ENCODE measurements at regions not wholly inside any gene's neighbourhood (a gene's known extent, or its start where the extent isn't known, plus 50 kb on each side); places are given as distances from the start of the nearest gene placed in this dataset.
A peak's percentile ranks its signal among the peaks of the same experiment; 100 is the strongest.

DNA sequence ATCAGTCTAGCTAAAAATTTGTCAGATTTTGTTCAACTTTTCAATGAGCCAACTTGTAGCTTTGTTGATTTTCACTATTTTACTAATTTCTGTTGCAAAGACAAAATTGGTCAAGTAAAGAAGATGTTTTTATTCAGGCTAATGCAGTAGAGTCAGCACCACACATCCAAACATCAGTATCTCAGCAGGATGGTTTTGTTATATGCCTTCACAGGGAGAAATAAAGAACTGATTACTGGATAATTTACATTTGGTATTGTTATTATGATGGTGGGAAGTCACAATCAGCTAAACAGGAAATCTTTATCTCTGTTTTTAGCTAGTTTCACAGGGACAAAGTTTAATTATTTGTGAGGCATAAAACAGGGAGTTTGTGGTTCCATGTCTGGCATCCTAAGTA is 713.4 kb downstream of the SLITRK5 start:
- H3K27ac ChIP-seq (ENCODE audit: low read length): no peak overlapping the region
- H3K79me2 ChIP-seq (ENCODE audit: low read length): no peaks in the 10 kb centered on the region
- no peak for TF ChIP-seq EZH2phosphoT487 (IDR thresholded peaks at IDR 0.05; ENCODE audit: low read depth)
- TF ChIP-seq, protein P1, sequence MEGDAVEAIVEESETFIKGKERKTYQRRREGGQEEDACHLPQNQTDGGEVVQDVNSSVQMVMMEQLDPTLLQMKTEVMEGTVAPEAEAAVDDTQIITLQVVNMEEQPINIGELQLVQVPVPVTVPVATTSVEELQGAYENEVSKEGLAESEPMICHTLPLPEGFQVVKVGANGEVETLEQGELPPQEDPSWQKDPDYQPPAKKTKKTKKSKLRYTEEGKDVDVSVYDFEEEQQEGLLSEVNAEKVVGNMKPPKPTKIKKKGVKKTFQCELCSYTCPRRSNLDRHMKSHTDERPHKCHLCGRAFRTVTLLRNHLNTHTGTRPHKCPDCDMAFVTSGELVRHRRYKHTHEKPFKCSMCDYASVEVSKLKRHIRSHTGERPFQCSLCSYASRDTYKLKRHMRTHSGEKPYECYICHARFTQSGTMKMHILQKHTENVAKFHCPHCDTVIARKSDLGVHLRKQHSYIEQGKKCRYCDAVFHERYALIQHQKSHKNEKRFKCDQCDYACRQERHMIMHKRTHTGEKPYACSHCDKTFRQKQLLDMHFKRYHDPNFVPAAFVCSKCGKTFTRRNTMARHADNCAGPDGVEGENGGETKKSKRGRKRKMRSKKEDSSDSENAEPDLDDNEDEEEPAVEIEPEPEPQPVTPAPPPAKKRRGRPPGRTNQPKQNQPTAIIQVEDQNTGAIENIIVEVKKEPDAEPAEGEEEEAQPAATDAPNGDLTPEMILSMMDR (IDR thresholded peaks at IDR 0.05; ENCODE audit: low read depth, low read length): no peak
- no peaks in the 10 kb centered on the region for H4K20me1 ChIP-seq (ENCODE audit: insufficient read depth, low read length)
- no peaks in the 10 kb centered on the region for H3K27me3 ChIP-seq (ENCODE audit: low read depth, low read length)
- H3K36me3 ChIP-seq (replicated peaks; ENCODE audit: low read depth, low read length): no peaks in the 10 kb centered on the region
- no peak overlapping the region for H2AFZ ChIP-seq (ENCODE audit: low read depth, low read length)
- no peak overlapping the region for H3K4me2 ChIP-seq (ENCODE audit: low read length)
- H3K9me3 ChIP-seq (ENCODE audit: insufficient read depth, low read length): no peaks in the 10 kb centered on the region
- no peak overlapping the region for H3K4me3 ChIP-seq (ENCODE audit: low read length)
- H3K4me1 ChIP-seq (ENCODE audit: low read length): no peaks in the 10 kb centered on the region
- H3K9ac ChIP-seq (ENCODE audit: low read length): no peak overlapping the region

DNA sequence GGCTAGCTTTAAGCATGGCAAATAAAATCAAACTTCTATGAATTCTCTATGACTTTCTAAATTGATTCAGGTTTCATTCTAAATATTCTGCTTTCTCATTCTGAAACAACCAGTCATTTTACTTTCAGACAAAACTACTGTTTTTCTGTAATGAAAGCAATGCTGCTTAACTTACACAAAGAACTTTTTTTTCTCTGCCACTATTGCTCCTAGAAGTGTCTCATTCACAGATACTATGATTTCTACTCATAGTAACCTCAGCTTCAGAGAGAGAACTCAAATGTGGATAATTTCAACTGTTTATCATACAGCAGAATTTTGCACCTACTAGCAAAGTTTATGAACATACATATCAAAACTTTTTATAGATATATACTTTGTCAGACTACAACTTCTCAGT is 724.6 kb downstream of the SLITRK5 start:
- no peaks in the 10 kb centered on the region for H3K9me3 ChIP-seq (ENCODE audit: insufficient read depth, low read length)
- peak overlapping the region; percentile 23 for H3K4me2 ChIP-seq (ENCODE audit: low read length)
- TF ChIP-seq, protein P1 (IDR thresholded peaks at IDR 0.05; ENCODE audit: low read depth, low read length): no peak
- TF ChIP-seq EZH2phosphoT487 (IDR thresholded peaks at IDR 0.05; ENCODE audit: low read depth): no peak
- H4K20me1 ChIP-seq (ENCODE audit: insufficient read depth, low read length): no peaks in the 10 kb centered on the region
- no peak overlapping the region for H3K9ac ChIP-seq (ENCODE audit: low read length)
- H3K27me3 ChIP-seq (ENCODE audit: low read depth, low read length): no peaks in the 10 kb centered on the region
- H3K4me1 ChIP-seq (ENCODE audit: low read length): peaks cover 14% of the 10 kb centered on the region
- no peak overlapping the region for H3K27ac ChIP-seq (ENCODE audit: low read length)
- H3K79me2 ChIP-seq (ENCODE audit: low read length): no peaks in the 10 kb centered on the region
- no peaks in the 10 kb centered on the region for H3K36me3 ChIP-seq (replicated peaks; ENCODE audit: low read depth, low read length)
- no peak overlapping the region for H2AFZ ChIP-seq (ENCODE audit: low read depth, low read length)
- H3K4me3 ChIP-seq (ENCODE audit: low read length): no peak overlapping the region

DNA sequence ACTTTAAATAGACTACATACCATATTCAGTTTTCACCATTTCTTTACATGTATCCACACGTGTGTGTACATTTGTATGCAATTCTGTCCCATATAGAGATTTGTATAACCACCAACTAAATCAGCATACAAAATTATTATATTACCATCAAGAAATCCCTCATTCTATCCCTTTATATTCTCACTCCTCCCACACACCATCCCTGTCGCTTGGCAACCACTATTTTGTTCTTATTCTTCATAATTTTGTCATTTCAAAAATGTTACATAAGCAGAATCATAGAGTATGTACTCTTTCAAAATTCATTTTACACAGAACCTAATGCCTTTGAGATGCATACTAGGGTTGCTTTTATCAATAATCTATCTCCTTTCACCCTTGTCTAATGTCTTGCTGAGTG is 740.5 kb downstream of the SLITRK5 start:
- Histone ChIP-seq H3K79me2 (ENCODE audit: low read length) (no peaks in the 10 kb centered on the region), H3K4me2 (ENCODE audit: low read length) (no peak overlapping the region), H3K36me3 (replicated peaks; ENCODE audit: low read depth, low read length) (no peaks in the 10 kb centered on the region), H3K4me3 (ENCODE audit: low read length) (no peak overlapping the region), H3K27me3 (ENCODE audit: low read depth, low read length) (no peaks in the 10 kb centered on the region), H3K9me3 (ENCODE audit: insufficient read depth, low read length) (no peaks in the 10 kb centered on the region), H4K20me1 (ENCODE audit: insufficient read depth, low read length) (no peaks in the 10 kb centered on the region), H2AFZ (ENCODE audit: low read depth, low read length) (no peak overlapping the region), H3K27ac (ENCODE audit: low read length) (no peak overlapping the region), H3K4me1 (ENCODE audit: low read length) (no peaks in the 10 kb centered on the region), H3K9ac (ENCODE audit: low read length) (no peak overlapping the region)
- TF ChIP-seq, protein P1 (IDR thresholded peaks at IDR 0.05; ENCODE audit: low read depth, low read length): no peak
- TF ChIP-seq EZH2phosphoT487 (IDR thresholded peaks at IDR 0.05; ENCODE audit: low read depth): no peak

DNA sequence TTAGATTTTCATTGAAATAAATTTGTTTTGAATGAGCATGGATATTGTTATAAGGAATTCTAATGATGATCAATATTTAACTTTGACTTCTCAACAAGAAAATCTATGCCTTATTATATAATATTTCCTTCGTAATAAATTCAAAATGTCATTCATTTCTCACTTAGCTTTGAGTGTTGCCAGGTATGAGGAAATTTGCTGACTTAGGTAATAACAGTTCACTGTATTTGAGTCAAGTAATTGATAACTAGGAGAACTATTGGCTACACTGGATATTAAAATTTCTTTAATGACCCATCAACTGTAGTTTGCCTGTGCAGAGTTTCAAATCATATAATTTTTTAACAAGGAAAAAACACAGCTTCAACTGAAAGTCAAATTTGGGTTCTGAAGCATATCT is 746.6 kb downstream of the SLITRK5 start:
- Histone ChIP-seq H3K4me3 (ENCODE audit: low read length) (no peak overlapping the region), H3K4me2 (ENCODE audit: low read length) (no peak overlapping the region), H2AFZ (ENCODE audit: low read depth, low read length) (no peak overlapping the region), H3K9ac (ENCODE audit: low read length) (no peak overlapping the region), H3K27ac (ENCODE audit: low read length) (no peak overlapping the region), H3K9me3 (ENCODE audit: insufficient read depth, low read length) (no peaks in the 10 kb centered on the region), H3K36me3 (replicated peaks; ENCODE audit: low read depth, low read length) (no peaks in the 10 kb centered on the region), H3K27me3 (ENCODE audit: low read depth, low read length) (no peaks in the 10 kb centered on the region), H4K20me1 (ENCODE audit: insufficient read depth, low read length) (no peaks in the 10 kb centered on the region), H3K79me2 (ENCODE audit: low read length) (no peaks in the 10 kb centered on the region), H3K4me1 (ENCODE audit: low read length) (no peaks in the 10 kb centered on the region)
- TF ChIP-seq, protein P1 (IDR thresholded peaks at IDR 0.05; ENCODE audit: low read depth, low read length): no peak
- no peak for TF ChIP-seq EZH2phosphoT487 (IDR thresholded peaks at IDR 0.05; ENCODE audit: low read depth)

All from OCI-LY3 (cell line).